WERI-Rb-1 (cell line): ENCODE measurements at regions not wholly inside any gene's neighbourhood (a gene's known extent, or its start where the extent isn't known, plus 50 kb on each side); places are given as distances from the start of the nearest gene placed in this dataset.
"Not testable (repeated sequence)": the region's sequence is repeated elsewhere in the genome, so short reads cannot be mapped to it uniquely, and the experiment has no call there.

Source experiments
- DNase-seq: peaks from one replicate; pipeline ENCODE4 v3.0.0-alpha.2; 2020
- H3K27ac ChIP-seq: fragments of 250-450 bp; sonication (Bioruptor Pico); 2 replicates; pipeline ENCODE4 v1.5.1; 2020; ENCODE audit warnings: mild to moderate bottlenecking, moderate library complexity
- H3K27me3 ChIP-seq: fragments of 250-450 bp; sonication (Bioruptor Pico); 2 replicates; pipeline ENCODE4 v1.5.1; 2021; ENCODE audit warnings: mild to moderate bottlenecking, low read depth, moderate library complexity; ENCODE audit not compliant: insufficient read depth, severe bottlenecking
- H3K36me3 ChIP-seq: fragments of 250-450 bp; sonication (Bioruptor Pico); 2 replicates; pipeline ENCODE4 v1.5.1; 2020; ENCODE audit warnings: mild to moderate bottlenecking, moderate library complexity
- H3K4me3 ChIP-seq: 2 replicates; pipeline ENCODE4 v1.5.1; 2011; ENCODE audit warnings: low read depth, mild to moderate bottlenecking, control low read depth, low read length
- H3K9me3 ChIP-seq: fragments of 250-450 bp; sonication (Bioruptor Pico); 2 replicates; pipeline ENCODE4 v1.5.1; 2021; ENCODE audit warnings: mild to moderate bottlenecking, moderate library complexity; ENCODE audit not compliant: severe bottlenecking

DNA sequence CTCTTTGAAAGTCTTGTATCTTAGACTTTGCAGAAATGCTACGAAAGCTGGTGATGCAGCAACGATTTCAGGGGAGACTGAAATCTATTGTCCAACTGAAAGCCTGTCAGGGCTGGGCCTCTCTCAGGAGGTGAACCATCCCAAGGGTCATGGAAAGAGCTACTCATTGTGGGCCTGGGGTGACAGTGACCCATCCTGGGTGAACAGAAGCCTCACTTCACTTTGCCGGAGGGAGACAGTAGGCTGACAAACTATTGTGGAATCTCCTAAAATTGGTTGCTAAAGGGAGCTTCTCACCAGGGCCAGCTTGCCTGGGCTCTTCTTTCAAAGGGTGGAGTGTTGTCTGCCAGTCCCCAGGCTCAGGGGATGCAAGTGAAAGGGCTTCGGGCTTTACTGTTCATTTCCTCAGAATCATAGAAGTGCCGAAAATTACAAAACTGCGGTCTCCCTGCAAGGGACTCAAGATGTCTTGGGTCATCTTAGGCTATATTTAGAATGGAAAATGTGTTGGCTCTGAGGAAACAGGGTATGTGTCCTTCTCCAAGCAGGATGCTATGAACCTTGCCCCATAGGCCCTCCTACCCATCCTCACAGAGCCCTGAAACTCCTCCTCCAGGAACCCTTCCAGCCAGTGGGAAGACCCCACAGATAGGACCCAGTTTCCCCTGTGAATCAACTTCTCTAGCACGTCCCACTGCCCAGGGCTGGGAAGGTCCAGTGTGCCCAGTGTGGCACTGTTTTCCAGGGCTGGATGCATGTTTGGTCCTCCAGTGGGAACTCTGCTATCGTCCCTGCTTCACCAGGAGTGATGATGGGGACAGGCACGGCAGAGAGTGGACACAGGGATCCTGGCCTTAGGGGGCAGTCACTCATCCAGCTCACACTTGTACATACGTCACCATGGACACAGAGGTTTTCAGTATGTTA lies 173.4 kb upstream of the PLGLB2 start:
- H3K36me3 ChIP-seq, H3K9me3 ChIP-seq, H3K4me3 ChIP-seq, H3K27ac ChIP-seq, DNase-seq, H3K27me3 ChIP-seq: not testable (repeated sequence)

DNA sequence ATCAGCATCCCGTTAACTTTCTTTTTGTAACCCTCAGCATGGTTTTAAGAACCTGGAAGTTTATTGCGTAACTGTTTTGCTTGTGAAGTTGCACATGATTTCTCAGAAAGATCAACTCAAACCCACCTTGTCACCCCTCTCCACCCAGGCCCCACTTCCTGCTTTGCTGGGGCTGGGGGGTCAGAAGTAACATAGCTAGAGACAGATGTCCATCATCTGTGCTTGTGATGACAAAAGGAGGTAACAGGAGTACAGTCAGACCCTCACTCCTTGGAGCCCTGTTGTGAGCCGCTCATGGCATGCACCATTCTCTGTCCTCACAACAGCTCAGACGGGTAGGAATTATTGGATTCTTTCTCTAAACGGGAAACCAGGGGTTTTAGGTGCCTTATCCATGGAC lies 172.7 kb upstream of the PLGLB2 start:
- not testable (repeated sequence) for H3K27me3 ChIP-seq, H3K9me3 ChIP-seq, DNase-seq, H3K36me3 ChIP-seq, H3K4me3 ChIP-seq, H3K27ac ChIP-seq

DNA sequence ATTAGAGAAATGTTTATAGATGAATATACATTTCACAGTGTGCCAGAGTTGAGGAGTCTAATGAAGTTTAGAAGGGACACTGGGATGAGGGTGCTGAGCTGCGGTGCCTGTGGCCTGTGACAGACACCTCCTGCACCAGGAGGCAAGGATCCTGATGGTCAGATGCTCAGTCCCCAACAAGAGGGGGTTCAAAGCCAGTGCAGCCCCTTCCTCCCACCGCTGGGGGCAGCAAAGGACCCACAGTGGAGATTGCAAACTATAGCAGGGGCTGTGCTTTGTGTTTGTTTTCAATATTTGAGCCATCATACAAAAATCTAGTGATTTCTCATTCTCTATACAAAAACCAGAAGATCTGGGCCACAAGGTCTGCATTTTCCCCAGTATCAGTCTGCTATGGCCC lies 170.5 kb upstream of the PLGLB2 start:
- H3K27me3 ChIP-seq, H3K27ac ChIP-seq, H3K9me3 ChIP-seq, DNase-seq, H3K4me3 ChIP-seq, H3K36me3 ChIP-seq: not testable (repeated sequence)

DNA sequence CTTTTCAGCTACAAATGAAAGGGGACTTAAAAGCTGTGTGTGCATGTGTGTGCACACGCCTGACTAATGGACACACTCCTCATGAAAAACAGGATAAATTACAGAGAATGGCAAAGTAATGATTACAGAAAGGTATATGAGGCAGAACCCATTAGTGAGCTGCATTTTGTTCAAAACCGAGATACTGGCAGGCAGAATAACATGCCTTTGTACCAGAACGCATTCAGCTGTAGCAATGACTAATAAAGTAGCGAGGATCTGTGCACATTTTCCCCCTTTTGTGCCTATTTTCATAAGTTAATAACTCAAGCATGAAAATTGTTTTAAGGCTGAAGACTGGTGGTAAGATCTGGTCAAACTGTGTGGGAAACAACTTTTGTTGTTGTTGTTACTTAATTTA lies 165.7 kb upstream of the PLGLB2 start:
- not testable (repeated sequence) for H3K27me3 ChIP-seq, H3K4me3 ChIP-seq, H3K36me3 ChIP-seq, DNase-seq, H3K9me3 ChIP-seq, H3K27ac ChIP-seq

DNA sequence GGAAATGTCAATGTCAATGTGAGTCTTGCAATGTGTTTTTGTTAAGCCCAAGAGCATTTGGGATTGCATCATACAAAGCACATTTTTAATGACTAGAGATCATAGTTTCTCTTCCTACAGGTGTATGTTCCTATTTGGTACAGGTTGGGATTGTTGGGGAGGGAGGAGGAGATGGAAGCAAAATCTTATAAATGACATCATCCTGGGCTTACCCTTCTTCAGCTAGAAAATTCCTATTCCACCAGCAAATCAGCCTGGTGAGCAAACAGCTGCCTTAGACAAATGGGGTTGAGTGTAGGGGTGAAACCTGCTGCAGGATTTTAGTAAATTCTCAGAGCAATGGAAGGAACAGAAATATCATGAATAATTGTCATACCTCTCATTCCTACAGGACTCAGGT lies 165.3 kb upstream of the PLGLB2 start:
- H3K27ac ChIP-seq, H3K36me3 ChIP-seq, H3K4me3 ChIP-seq, H3K27me3 ChIP-seq, DNase-seq, H3K9me3 ChIP-seq: not testable (repeated sequence)

DNA sequence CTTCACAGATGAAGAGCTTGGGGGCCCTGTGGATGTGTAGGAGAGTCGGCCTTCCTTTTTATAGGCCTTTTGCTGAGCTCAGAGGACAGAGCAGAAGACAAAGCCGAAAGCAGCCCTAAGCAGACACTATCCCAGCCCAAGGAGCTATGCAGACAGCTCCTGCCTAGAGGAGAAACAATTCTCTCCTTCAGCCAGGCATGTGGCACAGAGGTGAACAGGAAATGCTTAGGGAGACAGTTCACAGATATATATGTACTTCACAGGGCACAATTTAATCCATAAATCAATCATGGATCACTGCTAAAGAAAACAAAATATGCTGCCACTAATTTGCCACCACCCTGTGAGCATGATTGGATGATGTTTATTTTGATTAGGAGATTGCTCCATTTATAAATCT lies 164.5 kb upstream of the PLGLB2 start:
- H3K36me3 ChIP-seq, H3K9me3 ChIP-seq, H3K4me3 ChIP-seq, H3K27ac ChIP-seq, DNase-seq, H3K27me3 ChIP-seq: not testable (repeated sequence)

DNA sequence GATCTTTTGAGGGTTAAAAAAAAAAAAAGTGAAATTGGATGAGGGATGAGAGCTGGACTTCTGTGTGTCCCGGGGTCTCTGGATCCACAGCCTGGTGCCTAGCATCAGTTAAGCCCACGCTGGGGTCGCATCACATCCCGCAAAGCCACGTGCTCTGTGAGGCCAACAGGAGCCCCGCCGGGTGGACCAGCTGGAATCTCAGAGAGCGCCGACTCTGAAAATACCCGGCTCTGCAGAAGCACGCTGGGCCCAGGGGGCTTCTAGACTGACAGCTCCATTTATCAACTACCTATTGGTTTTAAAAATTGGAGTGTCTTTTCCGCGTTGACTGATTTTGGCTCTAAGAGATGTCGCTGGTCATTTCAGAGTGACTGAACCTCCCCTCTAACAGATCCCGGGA lies 164.1 kb upstream of the PLGLB2 start:
- H3K27ac ChIP-seq: not testable (repeated sequence)

DNA sequence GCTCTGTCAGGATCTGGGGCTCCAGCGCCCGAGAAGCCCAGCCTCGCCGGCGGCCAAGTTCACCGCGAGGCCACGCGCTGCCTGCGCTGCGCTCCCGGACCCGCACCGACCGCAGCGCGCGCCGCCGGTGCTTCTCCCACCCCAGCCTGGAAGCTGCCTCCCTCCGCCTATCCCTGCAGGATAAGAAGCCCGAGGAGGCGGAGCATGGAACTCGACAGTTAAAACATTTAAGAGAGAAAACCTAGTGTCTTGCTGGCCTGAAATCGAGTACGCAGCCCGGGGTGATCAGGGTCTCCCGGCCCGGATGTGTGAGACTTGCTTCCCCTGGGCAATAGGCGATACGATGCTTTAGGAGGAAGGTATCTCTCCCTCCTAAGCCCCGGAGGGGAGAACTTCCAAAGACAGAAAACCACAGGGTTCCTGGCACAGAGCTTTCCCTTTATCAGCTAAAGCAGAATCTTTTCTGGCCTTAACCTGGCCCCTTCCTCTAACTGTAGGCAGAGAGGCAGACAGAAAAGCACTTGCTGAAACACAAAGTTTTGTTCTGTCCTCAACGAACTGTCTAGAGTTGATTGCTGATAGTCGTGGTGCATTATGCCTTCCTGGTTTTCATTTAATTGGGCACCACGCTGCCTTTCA lies 163.5 kb upstream of the PLGLB2 start:
- not testable (repeated sequence) for DNase-seq, H3K4me3 ChIP-seq, H3K9me3 ChIP-seq, H3K27ac ChIP-seq, H3K27me3 ChIP-seq, H3K36me3 ChIP-seq

More for the DNA sequence above, 164.1 kb upstream of the PLGLB2 start:
- H3K36me3 ChIP-seq, H3K9me3 ChIP-seq, H3K4me3 ChIP-seq, H3K27me3 ChIP-seq, DNase-seq: not testable (repeated sequence)

DNA sequence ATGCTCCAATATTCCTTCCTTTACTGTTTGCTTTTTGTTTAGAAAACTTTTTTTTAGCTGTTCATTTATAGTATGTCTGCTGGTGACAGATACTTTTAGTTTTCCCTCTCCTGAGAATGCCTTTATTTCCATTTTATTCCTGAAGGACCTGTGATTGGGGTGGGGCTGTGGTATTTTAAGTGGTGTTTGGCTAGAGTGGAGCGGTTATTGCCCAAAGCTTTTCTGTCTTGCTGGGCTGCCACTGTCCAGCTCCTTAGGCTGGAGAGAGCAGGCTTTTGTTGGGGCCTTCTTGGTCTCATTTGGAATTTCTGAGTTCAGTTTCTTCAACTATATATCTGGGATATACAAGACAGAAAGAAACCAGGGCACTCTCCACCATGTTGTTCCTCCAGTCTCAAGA lies 160.0 kb upstream of the PLGLB2 start:
- H3K27me3 ChIP-seq, DNase-seq, H3K36me3 ChIP-seq: not testable (repeated sequence)

DNA sequence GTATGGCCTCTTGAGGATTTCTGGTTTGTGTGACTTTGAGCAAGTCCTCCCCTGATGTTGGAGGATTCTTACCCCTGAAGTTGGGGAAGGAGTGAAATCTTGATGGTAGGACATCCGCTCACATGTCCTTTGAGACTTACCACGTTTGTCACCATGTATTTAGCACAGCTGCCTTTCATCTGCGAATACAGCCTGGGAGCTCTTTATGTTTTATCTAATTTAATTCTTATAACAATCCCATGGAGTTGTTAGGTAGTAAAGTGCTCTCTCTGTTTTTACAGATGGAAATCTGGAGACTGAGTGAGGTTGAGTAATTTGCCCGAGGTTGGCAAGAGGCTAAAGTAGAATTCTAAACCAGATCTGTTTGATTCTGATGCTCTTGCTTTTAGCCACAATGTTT lies 154.9 kb upstream of the PLGLB2 start:
- not testable (repeated sequence) for H3K27me3 ChIP-seq, DNase-seq, H3K27ac ChIP-seq, H3K36me3 ChIP-seq, H3K4me3 ChIP-seq, H3K9me3 ChIP-seq

More for the DNA sequence above, 160.0 kb upstream of the PLGLB2 start:
- not testable (repeated sequence) for H3K4me3 ChIP-seq, H3K9me3 ChIP-seq, H3K27ac ChIP-seq

DNA sequence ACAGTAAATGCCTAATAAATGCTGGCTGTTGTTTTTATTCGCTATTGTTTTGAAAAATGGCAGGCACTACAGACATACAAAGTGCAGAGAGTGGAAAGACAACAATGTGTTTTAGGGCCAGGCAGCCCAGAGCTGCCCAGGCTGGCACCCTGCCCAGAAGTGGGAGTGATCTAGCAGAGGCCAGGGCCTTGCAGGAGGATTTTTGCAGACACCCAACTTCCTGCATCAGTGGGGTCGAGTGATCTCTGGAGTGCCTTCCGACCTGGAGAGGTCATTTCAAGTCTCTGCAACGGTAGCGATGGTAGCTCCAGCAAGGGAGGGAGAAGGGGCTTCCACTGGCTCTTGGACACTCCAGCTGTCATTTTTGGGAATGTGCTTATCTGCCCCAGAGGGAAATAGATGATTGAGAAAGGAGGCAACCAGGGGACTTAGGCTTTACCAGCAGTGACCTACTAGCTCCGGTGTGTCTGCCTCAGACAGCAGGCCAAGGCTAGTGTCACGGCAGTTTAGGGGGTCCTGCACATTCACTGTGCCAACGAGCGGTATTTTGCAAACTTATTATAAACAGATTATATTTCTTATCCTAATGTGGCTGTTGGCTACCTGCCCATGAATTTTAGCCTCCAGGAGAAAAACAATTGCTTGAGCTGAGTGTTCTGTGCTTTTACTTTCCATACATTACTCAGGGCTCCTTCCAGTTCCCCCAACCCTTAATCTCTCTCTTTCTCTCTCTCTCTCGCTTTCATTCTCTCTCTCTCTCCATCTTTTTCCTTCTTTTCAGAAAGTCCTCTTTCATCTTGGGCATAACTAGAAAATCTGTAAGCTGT lies 153.9 kb upstream of the PLGLB2 start:
- H3K4me3 ChIP-seq, DNase-seq, H3K36me3 ChIP-seq, H3K9me3 ChIP-seq, H3K27ac ChIP-seq, H3K27me3 ChIP-seq: not testable (repeated sequence)

DNA sequence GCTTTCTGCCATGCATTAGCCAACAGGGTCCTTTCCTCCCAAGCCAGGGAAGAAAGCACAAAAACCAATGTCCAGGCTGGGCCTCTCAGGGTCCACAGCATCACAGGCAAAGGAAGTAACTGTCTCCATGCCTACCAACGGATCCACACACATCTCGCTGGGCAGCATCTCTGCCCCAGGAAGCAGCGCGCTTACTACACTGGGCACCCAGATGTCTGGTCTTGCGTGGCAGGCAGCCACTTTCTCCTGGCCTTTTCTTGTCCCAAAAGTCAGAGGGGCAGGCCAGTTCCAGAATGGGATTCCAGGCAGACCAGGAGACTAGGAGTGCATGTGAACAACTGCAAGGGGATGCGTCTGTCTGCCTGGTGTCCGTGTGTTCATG lies 153.3 kb upstream of the PLGLB2 start:
- not testable (repeated sequence) for DNase-seq, H3K27ac ChIP-seq, H3K36me3 ChIP-seq, H3K27me3 ChIP-seq, H3K4me3 ChIP-seq, H3K9me3 ChIP-seq

DNA sequence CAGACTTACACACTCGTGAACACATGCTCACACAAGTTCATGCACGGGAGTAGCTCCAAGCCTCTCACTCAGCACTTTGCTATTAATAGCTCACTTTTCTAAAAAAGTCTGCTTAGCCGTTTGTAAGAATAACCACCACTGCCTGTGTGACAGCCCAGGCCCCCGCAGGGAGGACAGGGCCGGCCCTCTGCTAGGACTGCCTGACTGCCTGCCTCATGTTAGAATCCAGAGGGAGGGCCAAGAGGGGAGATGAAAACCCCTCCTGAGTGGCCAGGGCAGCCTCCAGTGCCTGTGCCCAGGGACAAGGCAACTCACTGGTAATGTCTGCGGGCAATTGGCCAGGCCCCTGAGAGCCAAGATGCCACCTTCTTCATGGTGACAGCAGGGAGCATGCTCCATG lies 152.9 kb upstream of the PLGLB2 start:
- H3K27me3 ChIP-seq, H3K36me3 ChIP-seq, H3K9me3 ChIP-seq, H3K27ac ChIP-seq, DNase-seq, H3K4me3 ChIP-seq: not testable (repeated sequence)

DNA sequence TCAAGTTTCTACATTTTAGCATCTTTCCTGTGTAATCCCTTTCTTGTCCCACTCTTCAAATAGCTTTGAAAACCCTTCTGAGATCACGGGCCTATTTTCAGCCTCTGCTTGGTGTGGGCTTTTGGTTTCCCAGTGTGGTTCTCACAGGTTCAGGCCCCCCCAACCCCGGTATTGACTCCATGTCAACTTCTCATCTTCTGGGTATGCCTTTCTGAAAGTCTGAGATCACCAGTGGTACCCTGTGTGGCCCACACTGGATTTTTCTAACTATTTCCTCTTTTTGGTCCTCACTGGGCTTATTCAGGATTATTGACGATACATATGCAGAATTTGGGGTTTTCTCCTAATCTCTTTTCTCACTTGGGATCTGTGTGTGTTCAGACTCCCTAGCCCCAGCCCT lies 146.9 kb upstream of the PLGLB2 start:
- not testable (repeated sequence) for H3K27ac ChIP-seq, DNase-seq, H3K36me3 ChIP-seq, H3K9me3 ChIP-seq, H3K4me3 ChIP-seq, H3K27me3 ChIP-seq
